KMS-11 (cell line): ENCODE measurements at regions not wholly inside any gene's neighbourhood (a gene's known extent, or its start where the extent isn't known, plus 50 kb on each side); places are given as distances from the start of the nearest gene placed in this dataset.

Source experiments
- H2AFZ ChIP-seq: fragments of 200-600 bp; sonication (generic); 2 replicates; pipeline ENCODE4 v1.6.1; 2016; ENCODE audit warnings: antibody characterized with exemption, mixed run types, low read depth
- H3K27ac ChIP-seq: fragments of 200-600 bp; sonication (generic); 2 replicates; pipeline ENCODE4 v1.6.1; 2016; ENCODE audit warnings: mild to moderate bottlenecking, mixed run types
- H3K27me3 ChIP-seq: fragments of 200-600 bp; sonication (generic); 2 replicates; pipeline ENCODE4 v1.6.1; 2017; ENCODE audit warnings: mild to moderate bottlenecking, low read depth, mixed run types, moderate library complexity; ENCODE audit not compliant: insufficient read depth
- H3K36me3 ChIP-seq: fragments of 200-600 bp; sonication (generic); 2 replicates; pipeline ENCODE4 v1.6.1; 2017; ENCODE audit warnings: mild to moderate bottlenecking, mixed run types; ENCODE audit not compliant: insufficient read depth
- H3K4me1 ChIP-seq: fragments of 200-600 bp; sonication (generic); 2 replicates; pipeline ENCODE4 v1.6.1; 2016; ENCODE audit warnings: mild to moderate bottlenecking, low read depth, mixed run types; ENCODE audit not compliant: poor library complexity, severe bottlenecking
- H3K4me2 ChIP-seq: fragments of 200-600 bp; sonication (generic); 2 replicates; pipeline ENCODE4 v1.7.0; 2016; ENCODE audit warnings: mild to moderate bottlenecking, mixed run types
- H3K4me3 ChIP-seq: fragments of 200-600 bp; sonication (generic); IDR thresholded peaks from 2 replicates; pipeline ENCODE4 v1.6.1; 2017; ENCODE audit warnings: low read depth, low read length, mixed read lengths; ENCODE audit not compliant: insufficient read depth
- H3K79me2 ChIP-seq: fragments of 200-600 bp; sonication (generic); 2 replicates; pipeline ENCODE4 v1.6.1; 2016; ENCODE audit warnings: low read depth, mixed run types; ENCODE audit not compliant: insufficient read depth
- H3K9ac ChIP-seq: fragments of 200-600 bp; sonication (generic); 2 replicates; pipeline ENCODE4 v1.6.1; 2016; ENCODE audit warnings: mild to moderate bottlenecking, mixed run types
- H4K20me1 ChIP-seq: fragments of 200-600 bp; sonication (generic); 2 replicates; pipeline ENCODE4 v1.6.1; 2016; ENCODE audit warnings: mild to moderate bottlenecking, mixed run types; ENCODE audit not compliant: insufficient read depth
- TF ChIP-seq, protein P1 (sequence below): fragments of 200-600 bp; sonication (generic); conservative IDR thresholded peaks from 2 replicates; pipeline ENCODE4 v1.6.1; 2017; ENCODE audit warnings: low read depth, mild to moderate bottlenecking, antibody characterized with exemption, low read length, moderate library complexity, mixed read lengths

DNA sequence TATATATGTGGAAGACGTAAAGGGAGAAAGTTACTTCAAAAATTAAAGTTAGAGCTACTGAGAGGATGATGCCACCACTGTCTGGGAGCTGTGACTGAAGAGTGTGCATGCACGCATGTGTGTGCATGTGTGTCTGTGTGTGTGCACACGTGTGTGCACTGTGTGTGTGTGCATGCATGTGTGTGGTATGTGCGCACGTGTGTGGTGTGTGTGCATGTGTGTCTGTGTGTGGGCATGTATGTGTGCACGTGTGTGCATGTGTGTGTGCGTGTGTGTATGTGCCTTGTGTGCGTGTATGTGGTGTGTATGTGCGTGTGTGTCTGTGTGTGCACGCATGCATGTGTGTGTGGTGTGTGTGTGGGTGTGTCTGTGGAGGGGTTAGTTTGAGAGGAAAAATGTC, 473.4 kb downstream of the CMPK2 start:
- H3K79me2 ChIP-seq, result no peaks in the 10 kb centered on the region
- TF ChIP-seq, protein P1, sequence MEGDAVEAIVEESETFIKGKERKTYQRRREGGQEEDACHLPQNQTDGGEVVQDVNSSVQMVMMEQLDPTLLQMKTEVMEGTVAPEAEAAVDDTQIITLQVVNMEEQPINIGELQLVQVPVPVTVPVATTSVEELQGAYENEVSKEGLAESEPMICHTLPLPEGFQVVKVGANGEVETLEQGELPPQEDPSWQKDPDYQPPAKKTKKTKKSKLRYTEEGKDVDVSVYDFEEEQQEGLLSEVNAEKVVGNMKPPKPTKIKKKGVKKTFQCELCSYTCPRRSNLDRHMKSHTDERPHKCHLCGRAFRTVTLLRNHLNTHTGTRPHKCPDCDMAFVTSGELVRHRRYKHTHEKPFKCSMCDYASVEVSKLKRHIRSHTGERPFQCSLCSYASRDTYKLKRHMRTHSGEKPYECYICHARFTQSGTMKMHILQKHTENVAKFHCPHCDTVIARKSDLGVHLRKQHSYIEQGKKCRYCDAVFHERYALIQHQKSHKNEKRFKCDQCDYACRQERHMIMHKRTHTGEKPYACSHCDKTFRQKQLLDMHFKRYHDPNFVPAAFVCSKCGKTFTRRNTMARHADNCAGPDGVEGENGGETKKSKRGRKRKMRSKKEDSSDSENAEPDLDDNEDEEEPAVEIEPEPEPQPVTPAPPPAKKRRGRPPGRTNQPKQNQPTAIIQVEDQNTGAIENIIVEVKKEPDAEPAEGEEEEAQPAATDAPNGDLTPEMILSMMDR, result no peak
- no peaks in the 10 kb centered on the region for H3K27me3 ChIP-seq
- H3K9ac ChIP-seq, result no peak overlapping the region
- no peaks in the 10 kb centered on the region for H3K36me3 ChIP-seq
- H3K4me3 ChIP-seq, result no peak overlapping the region
- no peak overlapping the region for H3K4me2 ChIP-seq
- H3K4me1 ChIP-seq, result no peaks in the 10 kb centered on the region
- H3K27ac ChIP-seq, result no peak overlapping the region
- no peaks in the 10 kb centered on the region for H4K20me1 ChIP-seq
- no peak overlapping the region for H2AFZ ChIP-seq

DNA sequence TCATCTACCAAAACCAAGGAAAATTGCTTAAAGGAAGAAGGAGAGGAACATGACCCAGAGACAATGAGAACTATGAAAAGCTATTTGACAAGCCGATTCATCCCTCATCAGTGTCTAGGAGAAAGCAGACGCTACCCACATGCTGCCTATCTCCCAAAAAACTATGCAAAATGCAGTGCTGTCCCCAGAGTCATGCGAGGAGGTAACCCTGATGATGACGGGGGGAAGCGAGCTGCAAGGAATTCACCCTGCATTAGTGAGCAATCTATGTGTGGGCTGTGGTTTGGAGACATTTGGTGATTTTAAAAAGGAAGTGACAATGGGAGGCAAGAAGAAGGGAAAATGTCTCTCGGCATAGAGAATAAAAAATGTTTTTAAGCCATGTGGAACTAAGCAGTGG, 472.7 kb downstream of the CMPK2 start:
- TF ChIP-seq, protein P1, result no peak
- Histone ChIP-seq H3K27me3 (no peaks in the 10 kb centered on the region), H3K9ac (no peak overlapping the region), H3K79me2 (no peaks in the 10 kb centered on the region), H3K4me1 (no peaks in the 10 kb centered on the region), H3K27ac (no peak overlapping the region), H3K4me2 (no peak overlapping the region), H2AFZ (no peak overlapping the region), H3K4me3 (no peak overlapping the region), H3K36me3 (no peaks in the 10 kb centered on the region), H4K20me1 (no peaks in the 10 kb centered on the region)

- no peaks in the 10 kb centered on the region for H3K36me3 ChIP-seq
- TF ChIP-seq, protein P1, result no peak
- no peaks in the 10 kb centered on the region for H3K4me1 ChIP-seq
- no peaks in the 10 kb centered on the region for H3K27me3 ChIP-seq
- no peak overlapping the region for H3K9ac ChIP-seq
- no peak overlapping the region for H3K4me2 ChIP-seq
- H3K79me2 ChIP-seq, result no peaks in the 10 kb centered on the region
- H4K20me1 ChIP-seq, result no peaks in the 10 kb centered on the region
- no peak overlapping the region for H2AFZ ChIP-seq
- H3K4me3 ChIP-seq, result no peak overlapping the region
- H3K27ac ChIP-seq, result no peak overlapping the region
These were observed 471.9 kb downstream of the CMPK2 start for GRCh38 chr2:6393819-6394218.

DNA sequence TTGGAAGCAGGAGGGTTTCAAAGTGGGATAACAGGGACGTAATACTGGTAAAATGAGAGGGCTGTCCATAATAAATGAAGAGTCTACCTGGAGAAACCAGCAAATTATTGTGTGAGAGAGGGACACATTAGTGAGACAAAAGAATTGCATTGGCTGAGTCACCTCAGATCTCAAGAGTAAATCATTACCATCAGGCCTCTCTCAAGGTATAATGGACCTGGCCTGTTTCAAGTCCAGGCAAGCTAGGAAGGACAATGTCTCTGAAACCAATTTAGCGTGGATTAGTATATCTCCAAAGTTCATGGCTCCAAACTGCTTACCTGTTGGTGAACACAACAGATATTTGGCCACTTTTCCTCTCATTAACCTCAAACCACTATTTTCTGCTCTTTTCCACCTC, 471.4 kb downstream of the CMPK2 start:
- Histone ChIP-seq H3K4me1 (no peaks in the 10 kb centered on the region), H3K27ac (no peak overlapping the region), H3K36me3 (no peaks in the 10 kb centered on the region), H4K20me1 (no peaks in the 10 kb centered on the region), H3K4me2 (no peak overlapping the region), H3K9ac (no peak overlapping the region), H3K27me3 (no peaks in the 10 kb centered on the region), H3K4me3 (no peak overlapping the region), H2AFZ (no peak overlapping the region), H3K79me2 (no peaks in the 10 kb centered on the region)
- TF ChIP-seq, protein P1, result no peak

DNA sequence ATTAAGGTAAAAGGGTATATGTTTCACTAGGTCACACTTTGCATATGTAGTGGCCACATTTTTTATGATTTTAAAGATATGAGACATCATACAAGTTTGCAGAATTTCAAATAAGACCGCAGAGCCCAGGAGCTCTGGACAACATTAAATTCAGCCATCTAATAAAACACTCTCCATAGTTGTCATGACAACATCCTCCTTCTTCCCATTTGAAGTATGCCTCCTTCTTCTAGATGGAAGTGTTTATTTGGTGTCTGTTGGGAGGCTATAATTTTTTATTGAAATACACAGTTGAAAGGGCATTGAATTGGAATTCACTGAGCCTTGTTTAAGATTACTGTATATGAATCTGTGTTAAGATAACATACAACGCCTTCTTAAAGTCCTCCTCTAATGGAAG, 467.3 kb downstream of the CMPK2 start:
- no peak overlapping the region for H3K9ac ChIP-seq
- no peaks in the 10 kb centered on the region for H3K4me1 ChIP-seq
- H3K36me3 ChIP-seq, result no peaks in the 10 kb centered on the region
- H3K27me3 ChIP-seq, result no peaks in the 10 kb centered on the region
- TF ChIP-seq, protein P1, result no peak
- no peaks in the 10 kb centered on the region for H3K79me2 ChIP-seq
- no peak overlapping the region for H3K4me2 ChIP-seq
- H2AFZ ChIP-seq, result no peak overlapping the region
- H4K20me1 ChIP-seq, result no peaks in the 10 kb centered on the region
- H3K4me3 ChIP-seq, result no peak overlapping the region
- no peak overlapping the region for H3K27ac ChIP-seq
